A673 (cell line): ENCODE measurements at regions not wholly inside any gene's neighbourhood (a gene's known extent, or its start where the extent isn't known, plus 50 kb on each side); places are given as distances from the start of the nearest gene placed in this dataset.

Experiments used
- BruUV-seq: library from RNA; stranded (reverse); fragments of 400-500 nt; replicated peaks from 2 replicates; lab custom pipeline; 2021; lab: Mats Ljungman, UMichigan
- CTCF ChIA-PET: fragments of 300-600 bp; sonication (Branson Sonifier 250); formaldehyde crosslinking; loops from one replicate; lab custom pipeline; 2022; ENCODE audit warnings: antibody characterized with exemption; lab: Charles Lee
- POLR2A ChIA-PET: fragments of 300-600 bp; sonication (Branson Sonifier 250); formaldehyde crosslinking; loops from one replicate; lab custom pipeline; 2022; ENCODE audit warnings: antibody characterized with exemption; ENCODE audit not compliant: low non-redundant PET; lab: Charles Lee
- DNase-seq: peaks from one replicate; pipeline ENCODE4 v3.0.0-alpha.2; 2015; ENCODE audit warnings: low spot score
- H3K27ac ChIP-seq: fragments of 200-600 bp; sonication (generic); 2 replicates; pipeline ENCODE4 v1.5.1; 2016; ENCODE audit warnings: mixed run types, low read depth, mild to moderate bottlenecking, mixed read lengths, antibody characterized with exemption, low read length; ENCODE audit not compliant: poor library complexity, severe bottlenecking
- H3K27me3 ChIP-seq: fragments of 200-600 bp; sonication (generic); replicated peaks from 2 replicates; pipeline ENCODE4 v1.6.1; 2017; ENCODE audit warnings: mixed run types, low read depth, mild to moderate bottlenecking, mixed read lengths, antibody characterized with exemption, low read length; ENCODE audit not compliant: insufficient read depth, poor library complexity
- H3K36me3 ChIP-seq: fragments of 200-600 bp; sonication (generic); 2 replicates; pipeline ENCODE4 v1.6.1; 2016; ENCODE audit warnings: mixed run types, mild to moderate bottlenecking, mixed read lengths, antibody characterized with exemption, low read length; ENCODE audit not compliant: insufficient read depth, poor library complexity, severe bottlenecking
- H3K4me1 ChIP-seq: fragments of 200-600 bp; sonication (generic); 2 replicates; pipeline ENCODE4 v1.6.1; 2017; ENCODE audit warnings: mixed run types, mild to moderate bottlenecking, mixed read lengths, antibody characterized with exemption, low read length; ENCODE audit not compliant: insufficient read depth, poor library complexity, severe bottlenecking
- H3K4me3 ChIP-seq: fragments of 200-600 bp; sonication (generic); 2 replicates; pipeline ENCODE4 v1.5.1; 2016; ENCODE audit warnings: low read depth, mixed run types, mild to moderate bottlenecking, mixed read lengths, low read length; ENCODE audit not compliant: poor library complexity, severe bottlenecking
- H3K9me3 ChIP-seq: fragments of 200-600 bp; sonication (generic); 2 replicates; pipeline ENCODE4 v1.6.1; 2016; ENCODE audit warnings: mixed run types, low read depth, mild to moderate bottlenecking, mixed read lengths, antibody characterized with exemption, low read length; ENCODE audit not compliant: poor library complexity, severe bottlenecking
- EZH2 ChIP-seq: fragments of 200-600 bp; sonication (generic); IDR thresholded peaks from 2 replicates; pipeline ENCODE4 v1.6.1; 2017; ENCODE audit warnings: borderline replicate concordance, low read depth, mild to moderate bottlenecking, mixed read lengths, antibody characterized with exemption, low read length; ENCODE audit not compliant: poor library complexity, severe bottlenecking
- intact Hi-C: fragments of 100-400 bp; cut with micrococcal nuclease; formaldehyde crosslinking; loops from one replicate; pipeline ENCODE4 v1.10.0; 2022; ENCODE audit not compliant: unreplicated experiment
- TF ChIP-seq, protein P1 (sequence below): fragments of 300-800, 200-600 bp; sonication (generic); conservative IDR thresholded peaks from 2 replicates; pipeline ENCODE4 v1.5.1; 2017; ENCODE audit warnings: low read depth, mild to moderate bottlenecking, antibody characterized with exemption, low read length, moderate library complexity, mixed read lengths

DNA sequence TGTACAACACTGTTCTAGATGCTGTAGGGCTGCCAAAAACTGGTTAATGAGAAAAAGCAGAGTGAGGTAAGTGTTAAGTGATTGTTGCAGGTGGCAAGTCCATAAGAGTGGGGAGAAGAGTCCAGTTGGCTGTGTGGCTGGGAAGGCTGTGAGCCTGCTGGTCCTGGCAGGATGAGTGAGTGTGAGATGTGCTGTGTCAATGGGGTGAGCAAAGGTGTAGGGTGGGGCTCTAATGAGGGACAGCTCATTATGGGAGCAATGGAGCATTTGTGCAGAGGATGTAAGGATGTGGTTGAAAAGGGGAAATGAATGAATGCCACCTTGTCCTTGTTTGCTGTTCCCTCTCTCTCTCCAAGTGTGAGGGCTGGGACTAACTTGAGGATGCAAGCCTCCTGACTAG lies 145.3 kb upstream of the ROPN1 start:
- Histone ChIP-seq H3K27ac (no peak overlapping the region), H3K36me3 (no peaks in the 10 kb centered on the region), H3K4me1 (no peaks in the 10 kb centered on the region), H3K9me3 (no peaks in the 10 kb centered on the region), H3K27me3 (no peaks in the 10 kb centered on the region), H3K4me3 (no peak overlapping the region)
- intact Hi-C loops = no loop called here
- no TSS peak for BruUV-seq
- TF ChIP-seq EZH2 = no peak
- TF ChIP-seq, protein P1, sequence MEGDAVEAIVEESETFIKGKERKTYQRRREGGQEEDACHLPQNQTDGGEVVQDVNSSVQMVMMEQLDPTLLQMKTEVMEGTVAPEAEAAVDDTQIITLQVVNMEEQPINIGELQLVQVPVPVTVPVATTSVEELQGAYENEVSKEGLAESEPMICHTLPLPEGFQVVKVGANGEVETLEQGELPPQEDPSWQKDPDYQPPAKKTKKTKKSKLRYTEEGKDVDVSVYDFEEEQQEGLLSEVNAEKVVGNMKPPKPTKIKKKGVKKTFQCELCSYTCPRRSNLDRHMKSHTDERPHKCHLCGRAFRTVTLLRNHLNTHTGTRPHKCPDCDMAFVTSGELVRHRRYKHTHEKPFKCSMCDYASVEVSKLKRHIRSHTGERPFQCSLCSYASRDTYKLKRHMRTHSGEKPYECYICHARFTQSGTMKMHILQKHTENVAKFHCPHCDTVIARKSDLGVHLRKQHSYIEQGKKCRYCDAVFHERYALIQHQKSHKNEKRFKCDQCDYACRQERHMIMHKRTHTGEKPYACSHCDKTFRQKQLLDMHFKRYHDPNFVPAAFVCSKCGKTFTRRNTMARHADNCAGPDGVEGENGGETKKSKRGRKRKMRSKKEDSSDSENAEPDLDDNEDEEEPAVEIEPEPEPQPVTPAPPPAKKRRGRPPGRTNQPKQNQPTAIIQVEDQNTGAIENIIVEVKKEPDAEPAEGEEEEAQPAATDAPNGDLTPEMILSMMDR = no peak
- DNase-seq = no peak
- CTCF ChIA-PET = no interaction called here
- POLR2A ChIA-PET = no interaction called here

DNA sequence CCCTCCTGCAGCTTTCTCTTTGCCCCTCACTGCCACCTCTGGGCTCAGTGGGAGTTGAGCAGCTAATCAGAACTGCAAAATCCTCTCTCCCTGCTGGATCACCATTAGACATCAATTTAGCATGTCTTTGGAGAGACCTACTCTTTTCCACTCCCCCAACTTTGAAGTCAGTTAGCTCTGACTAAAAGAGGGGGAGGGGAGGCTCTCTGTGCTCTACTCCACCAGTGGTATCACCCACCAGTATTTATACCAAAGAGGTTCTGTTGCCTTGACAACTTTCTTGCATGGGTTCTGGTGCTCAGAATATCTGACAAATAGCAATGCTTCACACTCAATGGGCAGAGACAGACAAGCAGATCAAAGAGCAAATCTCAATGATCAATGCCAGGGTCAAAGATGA lies 146.2 kb upstream of the ROPN1 start:
- no peak for DNase-seq
- intact Hi-C loops = no loop called here

DNA sequence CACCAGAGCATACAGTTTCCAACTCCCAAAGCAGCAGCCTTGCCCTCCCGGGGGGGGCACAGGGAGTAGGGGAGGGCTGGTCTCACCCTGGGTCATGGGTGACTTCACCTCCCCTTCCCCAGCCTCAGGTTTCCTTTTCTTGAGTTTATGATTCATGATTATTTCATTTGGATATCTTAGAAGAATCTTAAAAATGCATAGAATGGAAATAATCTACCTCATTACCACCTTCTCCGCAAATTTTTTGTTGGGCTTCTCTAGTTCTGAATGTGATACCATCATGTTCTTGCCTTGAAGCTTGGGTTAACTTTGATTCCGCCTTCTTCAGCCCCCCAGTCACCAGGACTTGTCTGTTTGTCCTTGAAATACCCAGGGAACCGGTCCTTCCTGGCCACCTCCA lies 148.8 kb upstream of the ROPN1 start:
- ChIA-PET CTCF (no interaction called here), POLR2A (no interaction called here)
- Histone ChIP-seq H3K36me3 (no peaks in the 10 kb centered on the region), H3K9me3 (no peaks in the 10 kb centered on the region), H3K27me3 (no peaks in the 10 kb centered on the region), H3K4me3 (no peak overlapping the region), H3K27ac (no peak overlapping the region), H3K4me1 (no peaks in the 10 kb centered on the region)
- DNase-seq = no peak
- intact Hi-C loops = no loop called here
- TF ChIP-seq, protein P1 = no peak
- no peak for TF ChIP-seq EZH2
- no TSS peak for BruUV-seq

More for the DNA sequence above, 146.2 kb upstream of the ROPN1 start:
- Histone ChIP-seq H3K36me3 (no peaks in the 10 kb centered on the region), H3K27ac (no peak overlapping the region), H3K4me1 (no peaks in the 10 kb centered on the region), H3K4me3 (no peak overlapping the region), H3K9me3 (no peaks in the 10 kb centered on the region), H3K27me3 (no peaks in the 10 kb centered on the region)
- BruUV-seq = no TSS peak
- ChIA-PET CTCF (no interaction called here), POLR2A (no interaction called here)
- TF ChIP-seq, protein P1 = no peak
- no peak for TF ChIP-seq EZH2
